Stimulated activated CD4-positive, alpha-beta T cell treated with anti-CD3 and anti-CD28 coated beads, Interleukin-1b, Interleukin-23, amount 100 ng/mL, for 24 hours (primary cell): ENCODE measurements at regions not wholly inside any gene's neighbourhood (a gene's known extent, or its start where the extent isn't known, plus 50 kb on each side); places are given as distances from the start of the nearest gene placed in this dataset.
"Not testable (repeated sequence)": the region's sequence is repeated elsewhere in the genome, so short reads cannot be mapped to it uniquely, and the experiment has no call there.

ENCODE experiments used
- DNase-seq, 4 experiments: peaks; one replicate each; pipeline ENCODE4 v3.0.0-alpha.2; 2020; ENCODE audit warnings: low read depth in 4 of 4, low spot score in 1 of 4

GRCh38 chr4:40681600-40681999, 51.9 kb upstream of the RBM47 start:
- DNase-seq, result no peak

DNA sequence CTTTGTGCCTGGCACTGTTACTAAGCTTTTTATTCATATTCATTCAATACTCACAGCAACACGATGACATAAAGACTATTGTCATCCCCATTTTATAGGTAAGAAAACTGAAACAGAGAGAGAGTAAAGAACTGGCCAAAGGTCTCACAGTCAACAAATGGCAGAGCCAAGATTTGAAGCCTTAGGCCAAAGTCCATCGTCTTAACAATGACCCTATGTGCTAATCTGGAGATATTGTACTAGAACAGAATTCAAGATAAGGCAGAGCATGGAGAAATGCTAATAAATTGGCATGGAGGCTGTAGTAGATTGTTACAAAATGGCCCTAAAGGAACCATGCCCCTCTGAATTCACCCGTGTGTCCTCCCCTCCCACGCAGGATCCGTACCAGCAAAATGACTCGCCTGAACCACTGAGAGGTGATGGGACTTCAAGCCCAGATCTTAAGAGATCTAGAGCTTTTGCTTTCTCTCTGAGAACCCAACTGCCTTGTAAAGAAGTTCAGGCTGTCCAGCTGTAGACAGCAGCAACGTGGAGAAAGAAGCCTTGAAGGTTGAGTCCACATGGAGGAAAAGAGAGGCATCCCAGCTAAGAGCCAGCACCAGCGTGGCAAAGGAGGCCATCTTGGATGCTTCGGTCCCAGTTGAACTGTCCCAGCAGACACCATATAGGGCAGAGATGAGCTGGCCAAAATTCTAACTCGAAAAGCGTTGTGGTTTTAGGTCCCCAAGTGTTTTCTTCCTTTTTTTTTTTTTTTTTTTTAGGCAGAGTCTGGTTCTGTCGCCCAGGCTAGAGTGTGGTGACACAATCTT, 52.8 kb upstream of the RBM47 start:
- no peak for DNase-seq

DNA sequence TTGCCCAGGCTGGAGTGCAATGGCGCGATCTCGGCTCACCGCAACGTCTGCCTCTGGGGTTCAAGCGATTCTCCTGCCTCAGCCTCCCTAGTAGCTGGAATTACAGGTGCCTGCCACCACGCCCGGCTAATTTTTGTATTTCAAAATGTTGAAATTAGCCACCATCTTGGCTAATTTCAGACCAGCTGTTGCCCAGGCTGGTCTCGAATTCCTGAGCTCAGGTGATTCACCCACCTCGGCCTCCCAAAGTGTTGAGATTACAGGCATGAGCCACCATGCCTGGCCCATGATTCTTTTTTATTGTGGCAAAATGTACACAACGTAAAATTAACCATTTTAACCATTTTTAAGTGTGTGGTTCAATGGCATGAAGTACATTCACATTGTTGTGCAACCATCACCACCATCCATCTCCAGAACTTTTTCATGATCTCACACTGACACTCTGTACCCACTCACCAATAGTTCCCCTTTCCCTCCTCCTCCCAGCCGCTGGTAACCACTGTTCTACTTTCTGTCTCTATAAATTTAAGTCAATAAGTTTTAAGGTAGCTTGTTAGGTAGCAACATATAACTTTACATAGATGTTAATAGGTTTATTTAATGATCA, 54.0 kb upstream of the RBM47 start:
- not testable (repeated sequence) for DNase-seq

DNA sequence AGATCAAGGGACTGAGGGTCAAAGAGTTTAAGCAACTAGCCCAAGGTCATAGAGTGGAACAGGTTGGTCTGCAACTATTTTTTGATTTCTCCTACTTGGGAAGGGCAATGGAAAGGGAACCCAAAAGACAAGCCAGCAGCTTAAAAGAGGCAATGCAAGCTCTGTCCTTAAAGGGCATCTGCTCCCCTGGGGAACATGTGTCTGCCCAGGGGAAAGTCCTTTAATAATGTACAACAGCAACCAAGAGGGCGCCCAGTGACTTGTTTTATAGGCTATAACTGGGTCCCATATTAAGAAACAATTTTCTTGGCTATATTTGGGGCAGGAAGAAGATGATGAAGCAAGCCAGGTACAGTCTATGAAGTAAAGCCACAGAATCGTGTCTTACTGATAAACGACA, 54.7 kb upstream of the RBM47 start:
- DNase-seq, result no peak

DNA sequence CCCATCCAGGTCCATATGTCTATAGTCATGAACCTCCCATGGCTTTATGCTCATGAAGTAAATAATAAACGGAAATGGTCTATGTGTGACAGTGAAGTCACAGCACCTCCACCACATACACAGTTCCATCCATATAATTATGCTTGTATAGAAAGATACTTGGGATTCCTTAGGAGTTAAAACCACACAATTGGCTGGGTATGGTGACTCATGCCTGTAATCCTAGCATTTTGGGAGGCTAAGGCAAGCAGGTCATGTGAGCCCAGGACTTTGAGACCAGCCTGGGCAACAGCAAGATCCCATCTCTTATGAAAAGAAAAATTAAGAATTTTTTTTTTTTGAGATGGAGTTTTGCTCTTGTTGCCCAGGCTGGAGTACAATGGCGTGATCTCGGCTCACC, 55.6 kb upstream of the RBM47 start:
- no peak for DNase-seq

DNA sequence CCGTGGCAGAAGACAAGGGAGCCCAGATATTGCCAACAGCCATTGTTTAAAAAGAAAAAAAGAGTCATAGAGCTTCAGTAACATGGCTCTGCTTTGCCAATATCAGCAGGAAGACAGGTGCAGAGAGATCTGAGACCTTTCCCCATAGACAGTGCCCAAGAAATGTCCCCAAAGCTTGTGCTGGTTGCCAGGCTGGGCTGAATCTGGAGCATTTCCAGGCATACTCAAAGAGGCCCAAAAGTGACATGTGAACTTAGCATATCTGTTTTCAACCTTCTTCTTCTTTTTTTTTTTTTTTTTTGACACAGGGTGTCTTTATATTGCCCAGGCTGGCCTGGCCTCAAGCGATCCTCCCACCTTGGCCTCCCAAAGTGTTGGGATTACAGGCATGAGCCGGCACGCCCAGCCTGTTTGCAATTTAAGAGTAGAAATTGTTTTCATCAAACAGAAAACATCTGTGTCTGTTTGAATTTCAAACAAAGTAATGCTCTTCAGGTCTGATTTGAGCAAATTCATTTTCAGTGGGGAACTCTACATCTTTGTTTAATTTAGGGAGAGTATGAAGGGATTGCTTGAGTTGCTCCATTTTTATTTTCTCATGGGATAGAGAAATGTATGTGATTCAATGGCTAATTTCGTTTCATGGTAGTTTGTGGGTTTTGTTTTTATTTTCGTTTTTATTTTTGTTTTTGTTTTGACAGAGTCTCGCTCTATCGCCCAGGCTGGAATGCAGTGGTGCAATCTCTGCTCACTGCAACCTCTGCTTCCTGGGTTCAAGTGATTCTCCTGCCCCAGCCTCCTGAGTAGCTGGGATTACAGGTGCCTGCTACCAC, 56.6 kb upstream of the RBM47 start:
- DNase-seq, result no peak

GRCh38 chr4:40687676-40688389, 58.2 kb upstream of the RBM47 start:
- no peak for DNase-seq

DNA sequence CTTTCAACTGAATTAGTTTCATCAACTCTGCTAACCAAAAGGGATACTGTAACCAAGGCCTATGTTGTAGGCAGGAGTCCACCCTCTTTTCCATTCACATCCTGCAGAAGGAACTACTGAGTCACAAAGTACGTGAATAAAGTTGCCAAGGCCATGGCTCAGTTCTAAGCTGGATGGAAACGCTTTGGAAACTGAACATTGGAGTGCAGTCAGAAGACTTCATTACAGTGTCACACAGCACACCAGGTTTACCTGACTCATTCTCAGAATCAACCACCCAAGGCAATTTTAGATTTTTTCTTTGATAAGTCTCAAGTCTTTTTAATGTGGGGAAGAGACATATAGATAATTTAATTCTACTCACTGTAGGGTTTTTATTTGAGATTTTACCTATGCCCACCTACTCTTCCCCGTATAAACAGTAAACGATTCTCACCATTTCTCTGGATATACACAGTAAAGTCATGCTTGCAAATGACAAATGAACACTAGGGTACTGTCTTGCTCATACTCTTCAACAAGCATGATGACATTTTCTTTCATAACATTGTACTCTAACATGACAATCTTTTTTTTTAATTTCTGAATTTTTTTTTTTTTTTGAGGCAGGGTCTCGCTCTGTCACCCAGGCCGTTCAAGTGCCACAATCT, 58.9 kb upstream of the RBM47 start:
- peak in 1 of 4 experiments; percentile 24 for DNase-seq

DNA sequence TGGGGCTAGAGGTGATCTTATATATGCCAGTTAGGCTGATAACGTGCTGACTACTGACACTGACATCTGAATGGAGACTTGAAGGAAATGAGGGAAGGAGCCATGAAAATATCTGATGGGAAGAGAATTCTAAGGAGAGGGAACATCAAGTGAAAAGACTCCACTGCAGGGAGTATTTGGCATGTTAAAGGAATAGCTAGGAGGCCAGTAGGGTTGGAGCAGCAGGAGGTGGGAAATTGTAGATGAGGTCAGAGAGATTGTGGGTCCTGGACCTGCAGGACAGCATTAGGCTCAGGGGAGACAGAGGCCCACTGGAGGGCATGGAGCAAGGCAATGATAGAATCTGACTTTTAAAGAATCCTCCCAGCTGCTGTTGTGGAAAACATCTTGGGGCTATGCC, 55.8 kb upstream of the NSUN7 start:
- DNase-seq, result no peak

DNA sequence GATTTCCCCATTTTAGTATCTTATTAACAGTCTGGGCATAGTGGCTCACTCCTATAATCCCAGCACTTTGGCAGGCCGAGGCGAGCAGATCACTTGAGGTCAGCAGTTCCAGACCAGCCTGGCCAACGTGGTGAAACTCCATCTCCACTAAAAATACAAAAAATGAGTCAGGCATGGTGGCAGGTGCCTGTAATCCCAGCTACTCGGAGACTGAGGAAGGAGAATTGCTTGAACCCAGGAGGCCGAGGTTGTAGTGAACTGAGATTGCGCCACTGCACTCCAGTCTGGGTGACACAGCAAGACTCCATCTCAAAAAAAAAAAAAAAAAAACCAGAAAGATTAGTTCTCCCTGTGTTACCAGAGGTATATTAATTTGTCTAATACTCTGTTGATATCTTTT, 52.3 kb upstream of the NSUN7 start:
- DNase-seq, result not testable (repeated sequence)

- DNase-seq, result no peak
Measured at GRCh38 chr4:40698733-40699132, 51.0 kb upstream of the NSUN7 start.

DNA sequence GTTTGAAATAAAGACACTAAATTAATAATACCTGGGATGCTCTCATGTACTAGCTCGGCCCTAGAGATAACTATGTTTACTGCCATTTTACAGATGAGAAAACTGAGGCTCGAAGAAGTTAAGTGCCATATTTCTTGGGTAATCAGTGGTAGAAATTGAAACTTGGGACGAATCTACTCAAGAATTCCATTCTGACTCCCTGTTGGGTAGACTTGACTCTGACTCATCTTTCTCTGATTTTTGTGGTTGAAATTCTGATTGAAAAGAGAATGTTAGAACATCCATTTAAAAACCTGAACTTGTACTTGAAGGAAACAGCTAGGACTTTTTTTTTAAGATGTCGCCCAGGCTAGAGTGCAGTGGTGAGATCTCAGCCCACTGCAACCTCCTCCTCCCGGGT, 50.1 kb upstream of the NSUN7 start:
- DNase-seq, result no peak
